ENCODE measurements at regions not wholly inside any gene's neighbourhood (a gene's known extent, or its start where the extent isn't known, plus 50 kb on each side); places are given as distances from the start of the nearest gene placed in this dataset.
"Not testable (repeated sequence)": the region's sequence is repeated elsewhere in the genome, so short reads cannot be mapped to it uniquely, and the experiment has no call there.

DNA sequence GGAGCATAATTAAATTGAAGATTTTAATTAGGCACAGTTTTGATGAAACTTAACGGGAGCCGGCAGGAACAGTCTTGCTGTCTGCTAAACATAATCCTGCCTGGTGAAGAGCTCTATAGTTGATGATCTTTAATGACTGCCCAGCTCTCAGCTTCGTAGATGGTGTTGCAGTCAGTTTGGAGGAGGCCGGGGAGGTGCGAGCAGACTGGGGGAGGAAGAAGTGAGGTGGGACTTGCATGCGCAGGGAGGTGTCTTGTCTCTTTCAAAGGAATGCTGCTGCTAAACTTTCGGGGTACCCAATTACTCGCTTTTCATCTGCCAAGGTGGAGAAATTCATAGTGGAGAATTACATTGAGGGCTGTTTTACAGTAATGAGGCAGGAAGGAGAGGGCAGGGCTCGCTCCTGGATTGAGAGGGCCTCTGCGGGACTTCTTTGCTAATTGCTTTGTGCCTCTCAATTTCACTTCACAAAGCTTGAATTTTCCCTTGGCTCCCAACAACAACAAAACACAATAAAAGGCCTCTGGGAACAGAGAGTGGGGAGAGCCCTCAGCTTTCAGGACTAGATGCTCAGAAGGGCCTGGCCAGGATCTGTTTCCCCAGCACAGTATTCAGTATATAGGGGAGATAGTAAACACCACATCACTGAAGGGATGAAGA, 257.9 kb upstream of the ADRA1B start:
- no peak for DNase-seq

DNA sequence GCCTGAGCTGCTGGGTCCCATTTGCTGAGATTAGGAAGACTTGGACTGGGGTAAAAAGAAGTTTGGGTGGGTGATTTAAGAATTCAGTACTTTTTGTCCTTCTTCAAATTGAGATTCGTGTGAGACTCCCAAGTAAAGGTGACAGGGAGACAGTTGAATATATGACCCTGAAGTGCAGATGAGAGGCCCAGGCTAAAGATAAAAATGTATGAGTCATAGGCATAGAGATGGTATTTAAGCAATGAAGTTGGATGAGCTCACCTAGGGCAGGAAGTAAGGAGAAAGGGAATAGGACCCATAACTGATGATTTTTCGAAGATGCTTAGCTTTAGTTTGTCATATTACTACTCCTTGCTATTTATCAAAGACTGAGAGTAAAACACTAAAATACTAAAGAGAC, 255.9 kb upstream of the ADRA1B start:
- DNase-seq: no peak

DNA sequence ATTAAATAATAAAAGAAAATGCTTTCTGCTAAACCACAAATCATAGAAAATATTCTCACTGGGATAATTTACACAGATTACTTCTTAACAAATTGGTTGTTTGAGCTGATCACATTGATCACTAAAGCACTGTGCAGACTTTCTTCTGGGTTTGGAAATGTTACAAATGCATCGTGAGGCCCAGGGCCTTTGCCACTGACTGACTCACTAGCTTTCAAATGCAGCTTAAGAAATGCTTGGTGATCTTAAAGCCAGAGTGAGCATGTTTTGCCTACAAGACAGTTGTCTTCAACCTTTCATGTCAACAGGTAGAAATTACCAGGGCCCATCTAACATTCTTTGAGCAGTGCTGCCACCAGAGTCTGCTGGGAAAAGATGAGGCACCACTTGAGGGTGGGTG, 252.3 kb upstream of the ADRA1B start:
- DNase-seq: no peak

DNA sequence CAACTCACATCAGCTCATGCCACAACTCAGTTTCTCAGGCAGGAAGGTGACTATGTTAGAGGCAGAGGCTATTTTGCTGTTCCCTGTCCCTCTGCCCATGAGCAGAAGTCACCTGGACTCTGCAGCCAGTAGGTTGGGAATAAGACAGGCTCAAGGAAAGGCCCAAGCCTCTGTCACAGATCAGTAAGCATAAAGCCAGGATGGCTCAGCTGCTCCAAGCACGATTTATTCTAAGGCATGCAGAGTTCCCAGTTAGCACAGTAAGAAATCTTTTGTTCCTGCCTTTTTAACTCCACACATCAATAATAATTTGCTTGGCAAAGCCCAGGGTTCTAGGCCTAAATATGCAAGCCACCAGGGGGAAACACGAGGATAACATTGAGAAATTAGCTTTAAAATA, 249.0 kb upstream of the ADRA1B start:
- DNase-seq: no peak

DNA sequence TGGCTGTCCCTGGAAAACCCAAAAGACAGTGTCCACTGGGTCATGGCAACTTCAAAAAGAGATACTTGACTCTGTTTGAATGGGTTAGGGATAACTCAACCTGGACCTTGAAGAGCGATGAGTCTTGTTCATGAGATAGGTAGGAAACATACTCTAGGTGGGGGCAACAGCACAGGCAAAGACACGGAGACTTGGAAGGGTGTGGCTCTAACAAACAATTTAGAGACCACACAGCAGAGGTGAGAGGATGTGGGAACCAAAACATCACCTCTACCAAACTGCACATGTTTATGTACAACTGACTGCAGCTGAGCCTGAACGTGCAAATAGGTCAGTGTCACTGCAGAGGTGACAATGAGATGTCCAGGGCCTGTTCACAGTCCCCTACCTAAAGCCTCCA, 247.7 kb upstream of the ADRA1B start:
- no peak for DNase-seq

DNA sequence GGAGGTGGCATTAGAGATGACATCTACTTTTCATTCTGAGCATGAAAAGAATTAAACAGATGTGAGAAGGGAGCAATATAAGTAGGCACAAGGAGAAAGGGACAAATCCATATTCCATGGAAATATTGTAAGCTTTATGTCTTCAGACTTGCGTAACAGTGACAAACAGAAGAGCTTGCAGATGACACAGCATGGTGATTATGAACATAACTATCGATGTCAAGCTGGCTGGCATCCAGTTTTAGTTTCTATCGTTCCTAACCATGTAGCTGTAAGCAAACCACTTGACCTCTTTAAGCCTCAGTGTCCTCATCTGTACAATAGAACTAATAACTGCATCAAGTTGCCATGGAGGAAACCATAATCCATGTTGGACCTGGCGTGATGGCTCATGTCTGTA, 246.7 kb upstream of the ADRA1B start:
- DNase-seq: no peak

DNA sequence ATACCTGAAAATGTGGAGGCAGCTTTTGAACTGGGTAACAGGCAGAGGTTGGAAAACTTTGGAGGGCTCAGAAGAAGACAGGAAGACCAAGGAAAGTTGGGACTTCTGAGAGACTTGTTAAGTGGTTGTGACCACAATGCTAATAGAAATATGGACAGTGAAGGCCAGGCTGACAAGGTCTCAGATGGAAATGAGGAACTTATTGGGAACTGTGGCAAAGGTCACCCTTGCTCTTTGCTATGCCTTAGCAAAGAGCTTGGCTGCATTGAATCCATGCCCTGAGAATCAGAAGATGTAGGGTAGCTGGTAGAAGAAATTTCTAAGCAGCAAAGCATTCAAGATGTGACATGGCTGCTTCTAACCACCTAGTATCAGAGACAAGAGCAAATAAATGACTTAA, 244.4 kb upstream of the ADRA1B start:
- no peak for DNase-seq

DNA sequence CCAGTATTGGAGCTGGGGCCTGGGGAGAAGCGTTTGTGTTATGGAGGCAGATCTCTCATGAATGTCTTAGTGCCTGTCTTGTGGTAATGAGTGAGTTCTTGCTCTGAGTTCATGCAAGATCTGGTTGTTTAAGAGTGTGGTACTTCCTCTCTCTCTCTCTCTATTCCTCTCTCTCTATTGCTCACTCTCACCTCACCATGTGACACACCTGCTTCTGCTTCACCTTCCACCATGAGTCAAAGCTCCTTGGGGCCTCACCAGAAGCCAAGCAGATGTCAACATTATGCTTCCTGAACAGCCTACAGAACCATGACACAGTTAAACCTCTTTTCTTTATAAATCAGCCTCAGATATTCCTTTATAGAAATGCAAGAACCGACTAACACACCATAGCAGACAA, 242.7 kb upstream of the ADRA1B start:
- DNase-seq: no peak

DNA sequence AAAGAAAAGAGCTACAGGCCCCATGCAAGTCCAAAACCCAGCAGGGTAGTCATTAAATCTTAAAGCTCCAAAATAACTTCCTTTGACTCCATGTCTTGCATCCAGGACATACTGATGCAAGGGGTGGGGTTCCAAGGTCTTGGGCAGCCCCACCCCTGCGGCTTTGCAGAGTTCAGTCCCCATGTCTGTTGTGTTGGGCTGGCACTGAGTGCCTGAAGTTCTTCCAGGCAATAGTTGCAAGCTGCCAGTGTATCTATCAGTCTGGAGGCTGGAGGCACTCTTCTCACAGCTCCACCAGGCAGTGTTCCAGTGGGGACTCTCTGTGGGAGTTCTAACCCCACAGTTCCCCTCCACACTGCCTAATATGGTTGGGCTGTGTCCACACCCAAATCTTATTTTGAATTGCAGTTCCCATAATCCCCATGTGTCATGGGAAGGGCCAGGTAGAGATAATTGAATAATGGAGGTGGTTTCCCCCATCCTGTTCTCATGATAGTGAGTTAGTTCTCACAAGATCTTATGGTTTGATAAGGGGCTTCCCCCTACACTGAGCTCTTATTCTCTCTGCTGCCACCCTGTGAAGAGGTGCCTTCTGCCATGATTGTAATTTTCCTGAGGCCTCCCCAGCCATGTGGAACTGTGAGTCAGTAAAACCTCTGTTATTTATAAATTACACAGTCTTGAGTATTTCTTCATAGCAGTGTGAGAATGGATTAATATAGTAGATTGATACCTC, 237.5 kb upstream of the ADRA1B start:
- DNase-seq: no peak

DNA sequence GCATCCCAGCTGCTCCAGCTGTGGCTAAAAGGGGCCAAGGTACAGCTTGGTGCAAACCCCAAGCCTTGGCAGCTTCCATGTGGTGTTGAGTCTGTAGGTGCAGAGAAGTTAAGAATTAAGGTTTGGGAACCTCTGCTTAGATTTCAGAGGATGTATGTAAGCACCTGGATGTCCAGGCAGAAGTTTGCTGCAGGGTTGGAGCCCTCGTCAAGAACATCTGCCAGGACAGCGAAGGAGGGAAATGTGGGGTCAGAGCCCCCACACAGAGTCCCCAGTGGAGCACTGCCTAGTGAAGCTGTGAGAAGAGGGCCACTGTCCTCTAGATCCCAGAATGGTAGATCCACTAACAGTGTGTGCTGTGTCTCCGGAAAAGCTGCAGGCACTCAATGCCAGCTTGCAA, 236.2 kb upstream of the ADRA1B start:
- DNase-seq: no peak

DNA sequence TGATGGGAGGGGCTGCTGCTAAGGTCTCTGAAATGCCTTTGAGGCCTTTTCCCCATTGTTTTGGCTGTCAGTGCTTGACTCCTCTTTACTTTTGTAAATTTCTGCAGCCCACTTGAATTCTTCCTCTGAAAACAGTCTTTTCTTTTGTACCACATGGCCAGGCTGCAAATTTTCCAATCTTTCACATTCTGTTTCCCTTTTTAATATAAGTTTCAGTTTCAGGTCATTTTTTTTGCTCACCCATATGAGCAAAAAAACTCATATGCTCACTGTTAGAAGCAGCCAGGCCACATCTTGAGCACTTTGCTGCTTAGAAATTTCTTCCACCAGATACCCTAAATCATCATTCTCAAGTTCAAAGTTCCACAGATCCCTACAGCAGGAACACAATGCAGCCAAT, 234.6 kb upstream of the ADRA1B start:
- no peak for DNase-seq

DNA sequence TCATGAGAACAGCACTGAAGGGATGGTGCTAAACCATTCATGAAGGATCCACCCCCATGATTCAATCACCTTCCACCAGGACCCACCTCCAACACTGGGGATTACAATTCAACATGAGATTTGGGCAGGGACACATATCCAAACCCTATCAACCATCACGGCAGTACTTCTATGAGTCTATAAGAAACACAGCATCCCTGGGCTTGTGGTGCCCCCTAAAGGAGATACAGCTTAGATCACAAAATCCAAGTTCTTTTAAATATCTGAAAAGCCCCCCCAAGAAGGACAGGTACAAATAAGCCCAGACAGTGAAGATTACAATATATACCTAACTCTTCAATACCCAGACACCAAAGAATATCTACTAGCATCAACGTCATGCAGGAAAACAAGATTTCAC, 233.7 kb upstream of the ADRA1B start:
- DNase-seq: no peak

DNA sequence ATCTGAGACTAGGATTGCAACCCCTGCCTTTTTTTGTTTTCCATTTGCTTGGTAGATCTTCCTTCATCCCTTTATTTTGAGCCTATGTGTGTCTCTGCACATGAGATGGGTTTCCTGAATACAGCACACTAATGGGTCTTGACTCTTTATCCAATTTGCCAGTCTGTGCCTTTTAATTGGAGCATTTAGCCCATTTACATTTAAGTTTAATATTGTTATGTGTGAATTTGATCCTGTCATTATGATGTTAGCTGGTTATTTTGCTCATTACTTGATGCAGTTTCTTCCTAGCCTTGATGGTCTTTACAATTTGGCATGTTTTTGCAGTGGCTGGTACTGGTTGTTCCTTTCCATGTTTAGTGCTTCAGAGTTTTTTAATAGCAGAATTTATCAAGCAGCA, 228.4 kb upstream of the ADRA1B start:
- DNase-seq: not testable (repeated sequence)

DNA sequence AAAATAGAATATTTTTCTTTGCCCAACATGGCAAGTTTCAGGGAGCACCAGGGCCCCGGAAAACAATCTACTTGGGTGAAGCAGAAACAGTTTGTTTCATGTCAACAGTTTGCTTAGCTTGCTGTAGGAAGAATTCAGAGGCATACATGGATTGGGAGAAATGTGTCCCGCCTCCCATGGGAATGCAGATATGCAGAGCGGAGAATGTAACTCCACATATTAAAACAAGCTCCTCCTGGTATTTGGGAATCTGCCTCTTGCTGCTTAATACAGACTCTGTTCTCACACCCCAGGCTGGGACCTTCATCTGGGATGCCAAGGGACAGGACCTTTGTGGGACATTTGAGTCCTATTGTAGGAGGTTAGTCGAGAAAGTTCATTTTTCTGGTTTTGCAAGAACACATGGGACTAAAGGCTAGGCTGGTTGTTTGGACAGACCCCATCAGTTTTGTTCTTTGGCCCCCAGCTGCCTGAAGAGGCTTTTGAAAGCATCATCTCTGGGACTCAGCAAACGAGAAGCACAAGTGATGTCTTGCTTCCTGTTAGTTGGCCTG, 220.5 kb upstream of the ADRA1B start:
- DNase-seq: no peak

DNA sequence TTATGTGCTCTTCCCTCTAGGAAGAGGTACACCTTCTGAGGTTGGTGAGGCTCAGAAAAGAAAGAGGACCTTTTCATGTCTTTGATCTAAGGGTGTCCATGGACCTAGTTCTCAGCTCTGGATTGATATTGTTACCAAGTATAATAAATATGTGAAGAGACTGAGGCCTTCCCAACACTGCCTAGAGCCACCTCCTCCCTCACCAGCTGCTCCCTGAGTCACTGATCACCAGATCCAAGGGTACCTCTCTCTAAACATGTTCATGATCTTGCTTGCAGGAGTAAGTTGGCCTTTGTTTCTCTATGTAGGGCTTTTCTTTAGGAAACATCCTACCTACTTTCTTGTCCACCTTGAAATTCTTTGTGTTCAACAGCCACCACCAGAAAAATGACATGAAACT, 218.8 kb upstream of the ADRA1B start:
- no peak for DNase-seq

DNA sequence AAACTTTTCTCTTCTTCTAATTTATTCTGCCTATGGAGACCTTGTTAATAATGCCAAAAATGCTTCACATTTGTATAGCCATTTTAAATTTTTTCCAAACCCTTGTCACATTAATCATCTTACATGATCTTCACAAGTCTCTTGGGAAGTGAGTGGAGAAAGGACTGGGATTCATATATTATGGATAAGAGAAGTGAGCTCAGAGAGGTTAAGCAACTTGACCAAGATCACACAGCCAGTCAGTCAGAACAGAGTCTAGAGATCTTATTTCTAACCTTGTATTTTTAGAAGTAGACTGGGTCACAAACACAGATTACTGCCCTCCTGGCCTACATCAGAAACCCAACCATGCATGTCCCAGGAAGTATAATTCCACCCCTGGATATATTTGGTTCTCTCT, 218.0 kb upstream of the ADRA1B start:
- DNase-seq: no peak

DNA sequence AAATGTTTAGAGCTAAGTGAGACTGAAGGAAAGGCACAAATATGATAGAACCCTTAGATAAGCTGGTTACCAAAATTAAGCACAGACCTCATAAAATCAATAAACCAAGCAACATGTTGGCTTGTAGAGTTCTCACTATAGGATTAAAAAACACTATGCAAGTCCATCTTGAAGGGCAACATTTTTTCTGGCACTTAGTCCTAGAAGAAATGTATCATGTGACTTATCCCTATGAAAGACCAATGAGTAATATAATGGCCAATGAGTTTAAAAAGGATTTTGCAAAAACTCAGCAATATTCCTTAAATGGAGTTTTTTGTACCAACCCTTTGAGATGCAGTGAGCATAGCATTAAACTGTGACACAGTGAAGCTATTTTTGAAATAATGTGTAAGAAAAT, 216.3 kb upstream of the ADRA1B start:
- no peak for DNase-seq

DNA sequence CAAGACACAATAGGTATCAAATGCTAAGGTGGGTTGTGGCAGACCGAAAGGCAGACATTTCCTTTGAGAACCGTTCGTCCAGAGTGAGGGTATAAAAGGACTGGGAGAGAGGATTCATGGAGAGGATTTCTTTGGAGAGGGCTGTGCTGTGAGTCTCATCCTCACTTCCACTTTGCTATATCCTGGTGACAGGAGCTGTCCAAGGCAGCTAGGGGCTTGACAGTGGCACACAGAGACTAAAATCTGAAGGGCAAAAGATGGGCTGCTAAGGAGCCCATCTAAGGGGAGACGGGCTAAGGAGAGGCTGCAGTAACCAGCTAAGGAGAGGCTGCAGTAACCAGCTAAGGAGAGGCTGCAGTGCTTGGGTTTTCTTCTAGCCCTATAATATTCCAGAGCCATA, 214.0 kb upstream of the ADRA1B start:
- DNase-seq: no peak

DNA sequence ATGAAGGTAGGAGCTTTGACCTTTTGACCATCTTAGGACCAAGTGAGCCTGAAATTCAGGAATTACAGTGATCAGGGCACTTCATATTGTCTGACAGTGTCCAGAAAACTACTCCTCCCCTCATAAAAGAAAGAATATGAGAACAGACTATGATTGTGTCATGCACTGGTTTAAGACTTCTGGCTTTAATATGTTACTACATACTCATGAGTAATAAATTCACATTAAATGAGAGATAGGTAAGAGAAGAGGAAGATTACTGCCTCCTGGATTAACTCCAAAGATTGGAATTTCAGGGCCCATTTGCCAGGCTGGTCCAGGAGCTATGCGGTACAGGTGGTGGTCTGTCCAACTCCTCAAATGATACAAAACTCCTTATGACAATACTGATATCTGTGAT, 213.5 kb upstream of the ADRA1B start:
- DNase-seq: no peak

DNA sequence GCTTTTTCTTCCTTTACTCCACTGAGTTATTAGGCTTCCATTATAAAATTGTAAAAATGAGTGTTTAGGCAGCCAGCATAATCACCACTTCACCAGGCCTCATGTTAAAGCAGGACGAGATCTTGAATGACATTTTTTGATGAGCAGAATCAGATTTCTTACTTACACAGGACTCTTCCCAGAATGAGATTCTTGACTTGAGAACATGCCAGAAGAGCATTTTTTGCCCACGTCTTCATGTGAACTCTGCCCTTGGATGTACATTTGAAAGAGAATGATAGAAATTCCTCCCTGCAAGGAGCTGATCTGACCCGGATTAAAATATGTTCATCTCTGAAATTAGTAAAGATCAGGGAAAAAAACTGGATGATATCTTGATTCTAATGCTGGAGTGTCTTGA, 212.1 kb upstream of the ADRA1B start:
- no peak for DNase-seq

DNA sequence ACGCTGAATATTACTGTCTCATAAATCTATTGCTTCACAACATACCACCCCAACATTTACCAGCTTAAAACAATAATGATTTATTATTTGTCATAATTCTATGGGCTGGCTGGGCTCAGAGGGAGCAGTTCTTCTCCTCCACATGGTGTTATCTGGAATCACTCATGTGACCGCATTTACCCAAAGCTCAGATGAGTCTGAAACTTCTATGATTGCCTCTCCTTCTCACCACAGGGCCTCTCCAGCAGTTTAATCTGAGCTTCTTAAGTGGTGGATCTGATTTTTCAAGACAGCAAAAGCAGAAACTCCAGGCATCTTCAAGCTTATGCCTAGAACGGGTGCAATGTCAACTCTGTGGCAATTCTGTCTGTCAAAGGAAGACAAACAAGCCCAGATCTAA, 210.3 kb upstream of the ADRA1B start:
- DNase-seq: no peak

DNA sequence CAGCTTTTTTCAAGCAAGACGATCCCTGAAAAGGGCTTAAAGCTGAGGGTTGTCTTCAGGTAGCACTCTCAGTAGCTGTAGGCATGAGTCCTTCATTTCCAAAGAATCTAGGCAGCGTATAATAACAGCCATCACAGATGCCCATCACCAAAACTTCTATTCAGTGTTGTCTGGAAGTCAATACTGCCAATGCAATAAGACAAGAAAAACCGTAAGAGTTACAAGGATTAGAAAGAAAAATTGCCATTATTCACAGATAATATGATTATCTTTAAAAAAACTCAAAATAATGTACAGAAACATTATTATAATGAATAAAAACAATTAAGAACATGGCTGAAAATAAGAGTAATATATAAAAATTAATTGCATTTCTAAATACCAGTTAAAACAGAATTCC, 208.2 kb upstream of the ADRA1B start:
- no peak for DNase-seq

DNA sequence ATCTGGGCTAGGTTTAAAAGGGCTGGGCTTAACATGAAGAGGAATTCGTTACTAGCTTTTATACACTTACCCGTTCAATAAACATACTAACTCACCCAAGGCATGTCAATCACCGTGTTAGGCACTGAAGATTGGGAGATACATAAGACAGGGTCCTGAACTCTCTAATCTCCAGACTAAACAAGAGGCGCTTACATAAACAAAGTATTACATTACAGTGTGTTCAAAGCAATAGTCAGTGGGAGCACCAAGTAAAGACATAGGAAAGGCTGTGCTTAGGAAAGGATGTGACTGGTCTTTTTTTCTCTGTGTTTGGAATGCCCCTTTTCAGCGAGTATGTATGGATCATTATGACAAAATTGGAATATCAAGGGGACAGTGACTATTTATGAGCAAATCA, 203.6 kb upstream of the ADRA1B start:
- DNase-seq: no peak

DNA sequence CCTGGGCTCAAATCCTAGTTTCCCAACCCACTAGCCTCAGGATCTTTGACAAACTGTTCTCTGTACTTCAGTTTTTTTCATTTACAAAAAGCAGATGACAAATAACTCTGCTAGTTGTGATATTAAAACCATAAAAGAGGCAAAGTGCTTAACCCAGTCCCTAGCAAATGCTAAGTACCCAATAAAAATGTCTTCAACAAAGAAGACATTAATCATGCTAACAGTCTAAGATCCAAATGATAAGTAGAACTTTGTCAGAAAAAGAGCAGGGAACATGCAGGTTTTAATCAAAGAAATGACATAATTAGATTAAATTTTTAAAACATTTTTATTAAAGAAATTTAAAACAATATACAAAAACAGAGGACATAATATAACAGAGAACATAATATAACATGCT, 203.0 kb upstream of the ADRA1B start:
- DNase-seq: no peak

DNA sequence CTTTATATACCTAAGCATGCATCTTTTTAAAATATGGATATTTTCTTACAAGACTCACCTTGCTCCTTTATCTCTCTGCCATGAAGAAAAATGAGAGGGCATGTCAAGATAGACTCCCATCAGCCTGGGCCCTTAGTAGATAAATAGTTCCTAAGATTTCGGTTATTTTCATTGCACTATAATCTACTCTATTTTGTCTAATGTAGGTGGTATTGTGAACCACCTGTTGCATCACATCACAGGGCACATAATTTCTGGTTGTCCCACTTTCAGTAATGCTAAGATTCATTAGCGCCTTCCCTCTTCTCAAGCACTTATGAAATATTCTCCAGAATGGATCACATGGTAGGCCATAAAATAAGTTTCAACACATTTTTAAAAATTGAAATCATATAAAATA, 202.5 kb upstream of the ADRA1B start:
- DNase-seq: no peak

Data from activated CD4-positive, CD25-positive, alpha-beta regulatory T cell (primary cell).